Activated CD8-positive, alpha-beta memory T cell treated with anti-CD3 and anti-CD28 coated beads for 4 hours (primary cell): ENCODE measurements at regions not wholly inside any gene's neighbourhood (a gene's known extent, or its start where the extent isn't known, plus 50 kb on each side); places are given as distances from the start of the nearest gene placed in this dataset.

ENCODE experiments used
- DNase-seq, 2 donors: peaks; one replicate each; pipeline ENCODE4 v3.0.0-alpha.2; 2020; ENCODE audit warnings: low read depth in 2 of 2

GRCh38 chr2:64283641-64284361 lies 139.6 kb upstream of the PELI1 start:
- DNase-seq, result no peak

GRCh38 chr2:64284751-64285150 lies 140.5 kb upstream of the PELI1 start:
- DNase-seq, result no peak

GRCh38 chr2:64287202-64287740 lies 143.1 kb upstream of the PELI1 start:
- no peak for DNase-seq

GRCh38 chr2:64288321-64289193 lies 144.3 kb upstream of the PELI1 start:
- DNase-seq, result no peak

- DNase-seq, result no peak
Observed at GRCh38 chr2:64289251-64289650, 145.0 kb upstream of the PELI1 start.

- DNase-seq, result no peak
Observed at GRCh38 chr2:64289737-64290136, 145.5 kb upstream of the PELI1 start.

GRCh38 chr2:64291181-64291580 lies 147.0 kb upstream of the PELI1 start:
- DNase-seq, result no peak

- DNase-seq, result no peak
Observed at GRCh38 chr2:64295326-64296139, 151.3 kb upstream of the PELI1 start.

GRCh38 chr2:64296140-64296480 lies 151.9 kb upstream of the PELI1 start:
- DNase-seq, result peak in 1 of 2 donors; percentile 5

- DNase-seq, result no peak
Observed at GRCh38 chr2:64296695-64297346, 152.6 kb upstream of the PELI1 start.

GRCh38 chr2:64298161-64298560 lies 153.9 kb upstream of the PELI1 start:
- no peak for DNase-seq

- no peak for DNase-seq
Observed at GRCh38 chr2:64300066-64300465, 153.9 kb upstream of the LGALSL start.

- no peak for DNase-seq
Observed at GRCh38 chr2:64303250-64303649, 150.7 kb upstream of the LGALSL start.

- DNase-seq, result no peak
Observed at GRCh38 chr2:64307421-64307820, 146.5 kb upstream of the LGALSL start.

GRCh38 chr2:64311191-64311910 lies 142.6 kb upstream of the LGALSL start:
- no peak for DNase-seq

- DNase-seq, result no peak
Observed at GRCh38 chr2:64311948-64312621, 141.9 kb upstream of the LGALSL start.

- no peak for DNase-seq
Observed at GRCh38 chr2:64312622-64313397, 141.2 kb upstream of the LGALSL start.

- DNase-seq, result no peak
Observed at GRCh38 chr2:64313398-64313723, 140.6 kb upstream of the LGALSL start.

GRCh38 chr2:64315291-64315960 lies 138.5 kb upstream of the LGALSL start:
- DNase-seq, result no peak
